GM23248 (cell line): ENCODE measurements at regions not wholly inside any gene's neighbourhood (a gene's known extent, or its start where the extent isn't known, plus 50 kb on each side); places are given as distances from the start of the nearest gene placed in this dataset.

Source experiments
- DNase-seq: peaks from one replicate; pipeline ENCODE4 v3.0.0-alpha.2; 2015
- H2AFZ ChIP-seq: fragments of 200-600 bp; sonication (generic); 2 replicates; pipeline ENCODE4 v1.6.1; 2016; ENCODE audit warnings: antibody characterized with exemption
- H3F3A ChIP-seq: fragments of 200-600 bp; sonication (generic); 2 replicates; pipeline ENCODE4 v1.6.1; 2016; ENCODE audit warnings: mild to moderate bottlenecking, antibody characterized with exemption, mixed run types; ENCODE audit not compliant: insufficient read depth
- H3K27ac ChIP-seq: fragments of 200-600 bp; sonication (generic); 2 replicates; pipeline ENCODE4 v1.5.1; 2016; ENCODE audit warnings: mild to moderate bottlenecking
- H3K27me3 ChIP-seq: fragments of 200-600 bp; sonication (generic); replicated peaks from 2 replicates; pipeline ENCODE4 v1.6.1; 2016; ENCODE audit warnings: mild to moderate bottlenecking; ENCODE audit not compliant: insufficient read depth
- H3K36me3 ChIP-seq: fragments of 200-600 bp; sonication (generic); 2 replicates; pipeline ENCODE4 v1.6.1; 2016; ENCODE audit warnings: low read depth, mild to moderate bottlenecking
- H3K4me1 ChIP-seq: fragments of 200-600 bp; sonication (generic); 2 replicates; pipeline ENCODE4 v1.6.1; 2016; ENCODE audit warnings: mild to moderate bottlenecking; ENCODE audit not compliant: insufficient read depth
- H3K4me2 ChIP-seq: fragments of 200-600 bp; sonication (generic); one replicate; pipeline ENCODE4 v1.6.1; 2016; ENCODE audit warnings: mild to moderate bottlenecking; ENCODE audit not compliant: unreplicated experiment
- H3K4me3 ChIP-seq: fragments of 200-600 bp; sonication (generic); 2 replicates; pipeline ENCODE4 v1.5.1; 2016; ENCODE audit warnings: mild to moderate bottlenecking
- H3K79me2 ChIP-seq: fragments of 200-600 bp; sonication (generic); 2 replicates; pipeline ENCODE4 v1.6.1; 2016; ENCODE audit warnings: mild to moderate bottlenecking; ENCODE audit not compliant: insufficient read depth
- H3K9ac ChIP-seq: fragments of 200-600 bp; sonication (generic); 2 replicates; pipeline ENCODE4 v1.6.1; 2016; ENCODE audit warnings: mild to moderate bottlenecking
- H3K9me2 ChIP-seq: fragments of 200-600 bp; sonication (generic); 2 replicates; pipeline ENCODE4 v1.6.1; 2016; ENCODE audit warnings: mixed run types, mild to moderate bottlenecking, moderate library complexity; ENCODE audit not compliant: insufficient read depth
- H3K9me3 ChIP-seq: fragments of 200-600 bp; sonication (generic); one replicate; pipeline ENCODE4 v1.6.1; 2017; ENCODE audit warnings: low read depth
- H4K20me1 ChIP-seq: fragments of 200-600 bp; sonication (generic); 2 replicates; pipeline ENCODE4 v1.6.0; 2016; ENCODE audit not compliant: insufficient read depth
- EZH2 ChIP-seq: fragments of 200-600 bp; sonication (generic); IDR thresholded peaks from 2 replicates; pipeline ENCODE4 v1.6.1; 2018; ENCODE audit warnings: antibody characterized with exemption, mild to moderate bottlenecking; ENCODE audit not compliant: insufficient read depth, poor library complexity, severe bottlenecking
- EZH2phosphoT487 ChIP-seq: fragments of 200-600 bp; sonication (generic); IDR thresholded peaks from 2 replicates; pipeline ENCODE4 v1.6.1; 2018; ENCODE audit warnings: antibody characterized with exemption, moderate library complexity, mild to moderate bottlenecking, low read depth; ENCODE audit not compliant: insufficient read depth
- WGBS, 2 experiments: methylation state at CpG; one replicate each; pipeline ENCODE4 v1.1.6; 2015 to 2017; ENCODE audit warnings: low lambda C conversion rate in 2 of 2, low coverage in 1 of 2; ENCODE audit errors: missing lambda C conversion rate in 2 of 2; 5-methylcytosine and 5-hydroxymethylcytosine counted together
- in situ Hi-C: fragments of 300-500 bp; cut with MboI; formaldehyde crosslinking; loops from 2 replicates; pipeline ENCODE4 v1.15.0; 2020

- H3F3A ChIP-seq = 0 out of 2 replicates have a peak, but pooled peaks cover 13% of the 10 kb centered on the region
- in situ Hi-C loops = no loop called here
- 80% methylated on average over 16 of the region's 16 CpGs for WGBS, 2 experiments
- H3K9ac ChIP-seq = no peak overlapping the region
- 0 out of 2 replicates have a peak overlapping the region, but pooled peaks have one; percentile 41 for H2AFZ ChIP-seq
- H3K4me1 ChIP-seq = peaks cover 15% of the 10 kb centered on the region
- no peak overlapping the region for H3K4me2 ChIP-seq
- H3K27me3 ChIP-seq = no peaks in the 10 kb centered on the region
- no peaks in the 10 kb centered on the region for H3K36me3 ChIP-seq
- H3K9me2 ChIP-seq = no peaks in the 10 kb centered on the region
- H3K27ac ChIP-seq = no peak overlapping the region
- no peaks in the 10 kb centered on the region for H3K79me2 ChIP-seq
- peak; percentile 48 for DNase-seq
- TF ChIP-seq EZH2 (no peak), EZH2phosphoT487 (no peak)
- H3K9me3 ChIP-seq = no peaks in the 10 kb centered on the region
- no peak overlapping the region for H3K4me3 ChIP-seq
- no peaks in the 10 kb centered on the region for H4K20me1 ChIP-seq
Measured at GRCh38 chr12:19572920-19573558, 133.7 kb downstream of the AEBP2 start.

GRCh38 chr12:19573866-19574265, 134.6 kb downstream of the AEBP2 start:
- no peak for DNase-seq
- H3K9ac ChIP-seq = no peak overlapping the region
- TF ChIP-seq EZH2 (no peak), EZH2phosphoT487 (no peak)
- no peaks in the 10 kb centered on the region for H3K79me2 ChIP-seq
- H4K20me1 ChIP-seq = no peaks in the 10 kb centered on the region
- H3K4me3 ChIP-seq = no peak overlapping the region
- 97 to 99% methylated on average over 7 to 10 of the region's 11 CpGs for WGBS, 2 experiments
- H3K9me3 ChIP-seq = no peaks in the 10 kb centered on the region
- in situ Hi-C loops = no loop called here
- peaks cover 15% of the 10 kb centered on the region for H3K4me1 ChIP-seq
- no peak overlapping the region for H3K27ac ChIP-seq
- H3F3A ChIP-seq = 0 out of 2 replicates have a peak, but pooled peaks cover 13% of the 10 kb centered on the region
- H3K27me3 ChIP-seq = no peaks in the 10 kb centered on the region
- H3K9me2 ChIP-seq = no peaks in the 10 kb centered on the region
- H3K4me2 ChIP-seq = no peak overlapping the region
- H2AFZ ChIP-seq = no peak overlapping the region
- no peaks in the 10 kb centered on the region for H3K36me3 ChIP-seq

GRCh38 chr12:19574601-19575000, 135.3 kb downstream of the AEBP2 start:
- in situ Hi-C loops = no loop called here
- H2AFZ ChIP-seq = no peak overlapping the region
- H3K27me3 ChIP-seq = no peaks in the 10 kb centered on the region
- no peak for TF ChIP-seq EZH2phosphoT487
- no peak for TF ChIP-seq EZH2
- H3F3A ChIP-seq = 0 out of 2 replicates have a peak, but pooled peaks cover 13% of the 10 kb centered on the region
- no peak overlapping the region for H3K9ac ChIP-seq
- no peaks in the 10 kb centered on the region for H3K79me2 ChIP-seq
- no peak for DNase-seq
- H3K36me3 ChIP-seq = no peaks in the 10 kb centered on the region
- no peaks in the 10 kb centered on the region for H3K9me3 ChIP-seq
- no peaks in the 10 kb centered on the region for H3K9me2 ChIP-seq
- no peak overlapping the region for H3K4me3 ChIP-seq
- H3K4me1 ChIP-seq = peaks cover 15% of the 10 kb centered on the region
- H3K27ac ChIP-seq = no peak overlapping the region
- H4K20me1 ChIP-seq = no peaks in the 10 kb centered on the region
- H3K4me2 ChIP-seq = no peak overlapping the region

GRCh38 chr12:19575337-19576243, 136.3 kb downstream of the AEBP2 start:
- TF ChIP-seq EZH2phosphoT487 (no peak), EZH2 (no peak)
- H3K27me3 ChIP-seq = no peaks in the 10 kb centered on the region
- in situ Hi-C loops = no loop called here
- no peaks in the 10 kb centered on the region for H3K9me2 ChIP-seq
- no peaks in the 10 kb centered on the region for H3K79me2 ChIP-seq
- WGBS, 2 experiments = 20% methylated on average over 5 of the region's 5 CpGs
- peak overlapping the region; percentile 7; the same call in 1 of the 2 replicates for H2AFZ ChIP-seq
- H3K4me3 ChIP-seq = no peak overlapping the region
- 0 out of 2 replicates have a peak, but pooled peaks cover 3% of the 10 kb centered on the region for H3K36me3 ChIP-seq
- H3K9me3 ChIP-seq = no peaks in the 10 kb centered on the region
- H3F3A ChIP-seq = 0 out of 2 replicates have a peak, but pooled peaks cover 13% of the 10 kb centered on the region
- H3K27ac ChIP-seq = no peak overlapping the region
- H3K4me1 ChIP-seq = peaks cover 15% of the 10 kb centered on the region
- peak; percentile 69 for DNase-seq
- H3K9ac ChIP-seq = no peak overlapping the region
- H3K4me2 ChIP-seq = no peak overlapping the region
- no peaks in the 10 kb centered on the region for H4K20me1 ChIP-seq
